ENCODE measurements at regions not wholly inside any gene's neighbourhood (a gene's known extent, or its start where the extent isn't known, plus 50 kb on each side); places are given as distances from the start of the nearest gene placed in this dataset.
A peak's percentile ranks its signal among the peaks of the same experiment; 100 is the strongest.

DNA sequence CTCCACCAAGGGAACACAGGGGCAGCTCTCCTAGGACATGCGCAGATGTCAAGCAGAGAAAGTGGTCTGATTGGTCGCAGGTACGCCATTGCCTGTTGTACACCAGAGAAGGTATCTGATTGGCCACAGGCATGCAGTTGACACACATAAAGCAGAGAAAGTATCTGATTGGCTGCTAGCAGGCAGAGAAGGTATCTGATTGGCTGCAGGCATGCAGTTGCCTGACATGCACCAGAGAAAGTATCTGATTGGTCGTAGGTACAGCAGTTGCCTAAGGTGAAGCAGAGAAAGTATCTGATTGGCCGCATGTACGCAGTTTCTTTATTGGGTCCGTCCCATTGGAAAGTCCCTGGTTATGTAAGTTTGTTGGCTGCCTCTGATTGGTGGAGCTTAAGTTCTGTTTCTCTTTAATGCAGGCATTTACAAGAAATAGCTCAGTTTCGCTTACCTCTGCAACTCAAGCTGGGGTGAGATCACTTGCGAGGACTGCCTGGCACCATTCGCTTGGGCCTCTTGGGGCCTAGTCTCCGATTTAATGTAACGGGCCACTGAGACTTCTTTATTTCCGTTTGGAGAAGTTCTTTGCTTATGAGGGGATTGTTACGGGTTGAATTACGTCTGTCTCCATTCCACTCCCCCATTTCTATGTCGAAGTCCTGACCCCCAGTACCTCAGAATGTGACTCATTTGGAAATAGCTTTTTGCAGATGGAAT is 74.2 kb downstream of the SIK1 start:
- peak overlapping the region; percentile 19 to 89 (median 72) for H3K27ac ChIP-seq
- peaks cover 9 to 50% (median 28%) of the 10 kb centered on the region in 6 donors for H3K4me1 ChIP-seq

DNA sequence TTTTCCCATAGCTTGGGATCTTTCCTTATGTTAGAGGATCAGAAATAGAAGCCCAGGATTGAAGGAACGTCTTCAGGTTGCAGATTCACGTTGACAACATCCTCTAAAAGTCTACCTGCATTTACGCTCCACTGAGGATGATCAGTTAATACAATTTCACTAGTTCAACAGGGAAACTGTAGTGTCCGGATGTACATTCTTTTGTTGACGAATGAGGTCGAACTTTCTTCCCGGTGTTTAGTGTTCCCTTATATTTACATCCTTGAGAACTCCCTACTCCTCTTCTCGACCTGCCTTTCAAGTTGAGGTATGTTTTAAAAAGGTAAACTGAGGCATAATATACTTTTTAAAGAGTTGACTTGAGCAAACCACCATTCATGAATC is 74.8 kb downstream of the SIK1 start:
- peak overlapping the region; percentile 19 to 89 (median 72) for H3K27ac ChIP-seq
- TF ChIP-seq POLR2A (IDR thresholded peaks at IDR 0.05) (no peak), POLR2AphosphoS5 (IDR thresholded peaks at IDR 0.05) (no peak)
- TF ChIP-seq, protein P1, sequence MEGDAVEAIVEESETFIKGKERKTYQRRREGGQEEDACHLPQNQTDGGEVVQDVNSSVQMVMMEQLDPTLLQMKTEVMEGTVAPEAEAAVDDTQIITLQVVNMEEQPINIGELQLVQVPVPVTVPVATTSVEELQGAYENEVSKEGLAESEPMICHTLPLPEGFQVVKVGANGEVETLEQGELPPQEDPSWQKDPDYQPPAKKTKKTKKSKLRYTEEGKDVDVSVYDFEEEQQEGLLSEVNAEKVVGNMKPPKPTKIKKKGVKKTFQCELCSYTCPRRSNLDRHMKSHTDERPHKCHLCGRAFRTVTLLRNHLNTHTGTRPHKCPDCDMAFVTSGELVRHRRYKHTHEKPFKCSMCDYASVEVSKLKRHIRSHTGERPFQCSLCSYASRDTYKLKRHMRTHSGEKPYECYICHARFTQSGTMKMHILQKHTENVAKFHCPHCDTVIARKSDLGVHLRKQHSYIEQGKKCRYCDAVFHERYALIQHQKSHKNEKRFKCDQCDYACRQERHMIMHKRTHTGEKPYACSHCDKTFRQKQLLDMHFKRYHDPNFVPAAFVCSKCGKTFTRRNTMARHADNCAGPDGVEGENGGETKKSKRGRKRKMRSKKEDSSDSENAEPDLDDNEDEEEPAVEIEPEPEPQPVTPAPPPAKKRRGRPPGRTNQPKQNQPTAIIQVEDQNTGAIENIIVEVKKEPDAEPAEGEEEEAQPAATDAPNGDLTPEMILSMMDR (IDR thresholded peaks at IDR 0.05 in 8 of 11, conservative IDR thresholded peaks at IDR 0.05 in 3 of 11), result no peak
- no peaks in the 10 kb centered on the region for H3K27me3 ChIP-seq (replicated peaks in 1 of 7)
- peaks cover 9 to 56% (median 31%) of the 10 kb centered on the region in 6 donors for H3K4me1 ChIP-seq
- no peaks in the 10 kb centered on the region for H3K9me3 ChIP-seq
- H3K36me3 ChIP-seq, result no peaks in the 10 kb centered on the region
- WGBS, 5 donors, result 91 to 95% (median 93%) methylated on average over 8 of the region's 8 CpGs
- intact Hi-C loops (cut with DNase I; ENCODE audit: low total_unique reads), result no loop called here
- no peak overlapping the region for H3K4me3 ChIP-seq
- DNase-seq, result no peak

More for the DNA sequence above, 74.2 kb downstream of the SIK1 start:
- Histone ChIP-seq H3K36me3 (no peaks in the 10 kb centered on the region), H3K4me3 (peak overlapping the region in 1 of 8 donors; percentile 25), H3K9me3 (no peaks in the 10 kb centered on the region), H3K27me3 (replicated peaks in 1 of 7) (no peaks in the 10 kb centered on the region)
- intact Hi-C loops (cut with DNase I; ENCODE audit: low total_unique reads), result no loop called here
- peak in 1 of 3 donors; percentile 96 for TF ChIP-seq POLR2AphosphoS5 (IDR thresholded peaks at IDR 0.05)
- TF ChIP-seq, protein P1 (IDR thresholded peaks at IDR 0.05 in 8 of 11, conservative IDR thresholded peaks at IDR 0.05 in 3 of 11), result no peak
- TF ChIP-seq POLR2A (IDR thresholded peaks at IDR 0.05), result peak in 2 of 3 donors; percentile 56 to 81
- 74 to 86% (median 80%) methylated on average over 16 of the region's 16 CpGs for WGBS, 5 donors
- no peak for DNase-seq

DNA sequence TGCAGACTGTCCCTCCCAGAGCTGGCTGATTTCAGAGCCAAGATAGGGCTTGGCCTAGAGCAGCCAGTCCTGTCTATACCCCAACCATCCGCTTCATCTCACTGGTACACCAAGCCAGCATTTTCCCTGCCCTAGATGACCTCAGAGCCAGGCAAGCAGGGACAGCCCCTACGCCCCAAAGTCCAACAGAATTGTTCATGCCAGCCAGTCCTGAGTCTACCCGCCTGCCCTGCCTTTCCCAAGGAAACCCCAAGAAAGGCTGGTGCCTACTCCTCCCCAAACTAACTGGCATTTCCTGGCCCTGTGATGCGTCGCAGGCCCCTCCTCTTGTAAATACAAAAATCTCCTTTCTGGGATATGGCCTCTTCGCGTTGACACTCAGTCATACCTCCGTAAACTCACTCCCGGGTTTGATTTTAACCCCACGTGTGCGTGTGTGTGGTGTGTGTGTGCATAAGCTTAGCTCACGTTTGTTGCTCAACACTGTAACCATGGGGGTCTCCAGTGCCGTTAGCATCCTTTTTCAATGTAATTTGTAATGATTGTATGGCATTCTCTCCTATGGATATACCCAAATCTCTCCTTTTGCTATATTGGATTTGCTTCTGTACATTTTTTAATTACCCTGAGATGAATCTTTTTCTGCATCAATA is 75.3 kb downstream of the SIK1 start:
- WGBS, 5 donors, result 87 to 89% (median 88%) methylated on average over 13 of the region's 13 CpGs
- TF ChIP-seq POLR2AphosphoS5 (IDR thresholded peaks at IDR 0.05) (no peak), POLR2A (IDR thresholded peaks at IDR 0.05) (no peak)
- TF ChIP-seq, protein P1 (IDR thresholded peaks at IDR 0.05 in 8 of 11, conservative IDR thresholded peaks at IDR 0.05 in 3 of 11), result no peak

DNA sequence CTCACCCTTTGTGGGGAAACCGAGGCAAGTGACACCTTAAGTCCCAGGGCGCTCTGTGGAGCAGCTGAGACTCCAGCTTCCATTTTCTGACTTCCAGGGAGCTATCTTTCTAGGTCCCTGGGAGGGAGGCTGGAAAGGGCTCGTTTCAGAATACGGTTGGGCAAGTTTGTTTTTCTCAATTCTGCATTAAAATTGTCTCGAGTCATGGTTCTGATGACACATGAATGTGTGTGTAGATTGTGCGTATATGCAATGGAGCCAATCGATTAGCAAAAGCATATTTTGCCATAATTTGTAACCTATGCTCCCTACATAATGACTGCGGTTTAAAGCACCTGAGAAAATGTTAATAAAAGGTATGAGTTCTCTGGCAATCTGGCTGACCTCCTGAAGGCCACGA is 77.3 kb downstream of the SIK1 start:
- Histone ChIP-seq H3K27me3 (replicated peaks in 1 of 7) (no peaks in the 10 kb centered on the region), H3K4me1 (peaks cover 10 to 67% (median 44%) of the 10 kb centered on the region in 6 donors), H3K27ac (peak overlapping the region in 7 of 8 donors; percentile 55 to 79 (median 75)), H3K36me3 (no peaks in the 10 kb centered on the region), H3K4me3 (no peak overlapping the region), H3K9me3 (no peaks in the 10 kb centered on the region)
- 73 to 90% (median 87%) methylated on average over 9 of the region's 9 CpGs for WGBS, 5 donors
- TF ChIP-seq POLR2A (IDR thresholded peaks at IDR 0.05), result no peak
- TF ChIP-seq, protein P1 (IDR thresholded peaks at IDR 0.05 in 8 of 11, conservative IDR thresholded peaks at IDR 0.05 in 3 of 11), result no peak
- TF ChIP-seq POLR2AphosphoS5 (IDR thresholded peaks at IDR 0.05), result no peak
- intact Hi-C loops (cut with DNase I; ENCODE audit: low total_unique reads), result no loop called here
- DNase-seq, result no peak

More for the DNA sequence above, 75.3 kb downstream of the SIK1 start:
- H3K4me3 ChIP-seq, result no peak overlapping the region
- H3K4me1 ChIP-seq, result peaks cover 9 to 59% (median 31%) of the 10 kb centered on the region in 6 donors
- H3K27ac ChIP-seq, result peak overlapping the region in 3 of 8 donors; percentile 48 to 85 (median 83)
- DNase-seq, result no peak
- H3K27me3 ChIP-seq (replicated peaks in 1 of 7), result no peaks in the 10 kb centered on the region
- no peaks in the 10 kb centered on the region for H3K36me3 ChIP-seq
- no peaks in the 10 kb centered on the region for H3K9me3 ChIP-seq
- intact Hi-C loops (cut with DNase I; ENCODE audit: low total_unique reads), result no loop called here
